ENCODE measurements at regions not wholly inside any gene's neighbourhood (a gene's known extent, or its start where the extent isn't known, plus 50 kb on each side); places are given as distances from the start of the nearest gene placed in this dataset.

- Mint-ChIP-seq H3K9me3 (ENCODE audit: unreplicated experiment) (no peaks in the 10 kb centered on the region), H3K27ac (ENCODE audit: unreplicated experiment) (no peak overlapping the region), H3K27me3 (ENCODE audit: unreplicated experiment) (peaks cover 4% of the 10 kb centered on the region), H3K4me3 (ENCODE audit: unreplicated experiment) (no peak overlapping the region), H3K36me3 (ENCODE audit: low read depth, unreplicated experiment) (no peaks in the 10 kb centered on the region), H3K4me1 (ENCODE audit: unreplicated experiment) (no peaks in the 10 kb centered on the region)
- no peak for TF ChIP-seq CTCF (IDR thresholded peaks at IDR 0.05; ENCODE audit: unreplicated experiment)
- DNase-seq (ENCODE audit: low spot score): no peak
These were observed 254.8 kb downstream of the HTR7 start for GRCh38 chr10:90602862-90603610.

- no peak for TF ChIP-seq CTCF (IDR thresholded peaks at IDR 0.05; ENCODE audit: unreplicated experiment)
- Mint-ChIP-seq H3K4me3 (ENCODE audit: unreplicated experiment) (no peak overlapping the region), H3K36me3 (ENCODE audit: low read depth, unreplicated experiment) (no peaks in the 10 kb centered on the region), H3K27me3 (ENCODE audit: unreplicated experiment) (peaks cover 4% of the 10 kb centered on the region), H3K9me3 (ENCODE audit: unreplicated experiment) (no peaks in the 10 kb centered on the region), H3K4me1 (ENCODE audit: unreplicated experiment) (no peaks in the 10 kb centered on the region), H3K27ac (ENCODE audit: unreplicated experiment) (no peak overlapping the region)
- no peak for DNase-seq (ENCODE audit: low spot score)
These were observed 253.2 kb downstream of the HTR7 start for GRCh38 chr10:90604636-90605035.

- no peaks in the 10 kb centered on the region for H3K4me1 Mint-ChIP-seq (ENCODE audit: unreplicated experiment)
- no peak overlapping the region for H3K4me3 Mint-ChIP-seq (ENCODE audit: unreplicated experiment)
- TF ChIP-seq CTCF (IDR thresholded peaks at IDR 0.05; ENCODE audit: unreplicated experiment): no peak
- H3K9me3 Mint-ChIP-seq (ENCODE audit: unreplicated experiment): no peaks in the 10 kb centered on the region
- peaks cover 4% of the 10 kb centered on the region for H3K27me3 Mint-ChIP-seq (ENCODE audit: unreplicated experiment)
- H3K36me3 Mint-ChIP-seq (ENCODE audit: low read depth, unreplicated experiment): no peaks in the 10 kb centered on the region
- DNase-seq (ENCODE audit: low spot score): no peak
- H3K27ac Mint-ChIP-seq (ENCODE audit: unreplicated experiment): no peak overlapping the region
These were observed 252.3 kb downstream of the HTR7 start for GRCh38 chr10:90605506-90605905.

GRCh38 chr10:90612276-90612675 is 245.6 kb downstream of the HTR7 start:
- Mint-ChIP-seq H3K36me3 (ENCODE audit: low read depth, unreplicated experiment) (no peaks in the 10 kb centered on the region), H3K27me3 (ENCODE audit: unreplicated experiment) (no peaks in the 10 kb centered on the region), H3K9me3 (ENCODE audit: unreplicated experiment) (no peaks in the 10 kb centered on the region), H3K27ac (ENCODE audit: unreplicated experiment) (no peak overlapping the region), H3K4me1 (ENCODE audit: unreplicated experiment) (peaks cover 5% of the 10 kb centered on the region), H3K4me3 (ENCODE audit: unreplicated experiment) (no peak overlapping the region)
- no peak for TF ChIP-seq CTCF (IDR thresholded peaks at IDR 0.05; ENCODE audit: unreplicated experiment)
- DNase-seq (ENCODE audit: low spot score): no peak

GRCh38 chr10:90614631-90615030 is 243.2 kb downstream of the HTR7 start:
- no peak for TF ChIP-seq CTCF (IDR thresholded peaks at IDR 0.05; ENCODE audit: unreplicated experiment)
- Mint-ChIP-seq H3K4me3 (ENCODE audit: unreplicated experiment) (no peak overlapping the region), H3K9me3 (ENCODE audit: unreplicated experiment) (no peaks in the 10 kb centered on the region), H3K4me1 (ENCODE audit: unreplicated experiment) (peaks cover 5% of the 10 kb centered on the region), H3K27me3 (ENCODE audit: unreplicated experiment) (no peaks in the 10 kb centered on the region), H3K36me3 (ENCODE audit: low read depth, unreplicated experiment) (no peaks in the 10 kb centered on the region), H3K27ac (ENCODE audit: unreplicated experiment) (no peak overlapping the region)
- no peak for DNase-seq (ENCODE audit: low spot score)

Data from endothelial cell (in vitro differentiated cells).